Hematopoietic multipotent progenitor cell treated with erythropoietin and hydrocortisone succinate and interleukin-3 and kit ligand, for 8 days (in vitro differentiated cells): ENCODE measurements at regions not wholly inside any gene's neighbourhood (a gene's known extent, or its start where the extent isn't known, plus 50 kb on each side); places are given as distances from the start of the nearest gene placed in this dataset.
"Not testable (repeated sequence)": the region's sequence is repeated elsewhere in the genome, so short reads cannot be mapped to it uniquely, and the experiment has no call there.

Source experiments
- DNase-seq: peaks from one replicate; pipeline ENCODE4 v3.0.0-alpha.2; 2015

DNA sequence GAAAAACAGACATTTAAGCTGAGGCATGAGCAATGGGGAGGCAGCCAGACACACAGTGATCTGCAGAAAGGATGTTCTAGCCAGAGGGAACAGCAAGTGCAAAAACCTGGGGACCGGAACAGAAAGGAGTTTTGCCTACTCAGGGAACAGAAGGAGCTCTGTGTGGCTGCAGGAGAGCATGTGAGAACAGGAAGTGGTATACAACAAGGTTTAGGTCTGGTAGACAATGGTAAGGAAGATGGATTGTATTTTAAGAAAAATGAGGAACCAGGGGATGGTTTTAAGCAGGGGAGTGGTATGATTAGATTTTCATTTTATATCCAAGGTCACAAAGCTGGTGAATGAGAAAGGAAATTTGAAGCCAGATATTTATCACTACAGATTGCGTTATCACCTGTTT, 157.5 kb downstream of the UNC5CL start:
- DNase-seq, result no peak

GRCh38 chr6:40880906-40881305, 158.1 kb downstream of the UNC5CL start:
- no peak for DNase-seq

- no peak for DNase-seq
Measured at GRCh38 chr6:40879169-40879568, 159.9 kb downstream of the UNC5CL start.

GRCh38 chr6:40877362-40877761, 161.7 kb downstream of the UNC5CL start:
- DNase-seq, result no peak

- DNase-seq, result no peak
Measured at GRCh38 chr6:40876336-40876735, 162.7 kb downstream of the UNC5CL start.

- DNase-seq, result peak; percentile 9
Measured at GRCh38 chr6:40874495-40874894, 164.5 kb downstream of the UNC5CL start.

DNA sequence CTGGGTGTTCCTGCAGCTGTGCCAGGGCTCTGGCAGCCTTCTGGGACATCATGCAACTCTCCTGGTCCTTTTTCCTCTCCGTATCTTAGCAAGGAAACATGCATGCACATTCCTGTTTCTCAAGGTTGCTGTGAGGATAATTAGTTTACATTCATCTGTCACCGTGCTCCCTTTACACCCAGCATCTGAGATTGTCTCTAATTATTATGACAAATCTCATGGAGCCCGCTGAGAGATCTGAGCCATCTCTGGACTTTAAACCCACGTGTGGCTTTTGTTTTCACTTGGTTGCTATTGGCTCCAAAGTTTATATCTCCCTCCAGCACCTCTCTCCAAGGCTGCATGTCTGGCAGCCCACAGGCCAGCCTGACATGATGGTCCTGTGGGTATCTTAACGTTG, 167.6 kb downstream of the UNC5CL start:
- DNase-seq, result no peak

DNA sequence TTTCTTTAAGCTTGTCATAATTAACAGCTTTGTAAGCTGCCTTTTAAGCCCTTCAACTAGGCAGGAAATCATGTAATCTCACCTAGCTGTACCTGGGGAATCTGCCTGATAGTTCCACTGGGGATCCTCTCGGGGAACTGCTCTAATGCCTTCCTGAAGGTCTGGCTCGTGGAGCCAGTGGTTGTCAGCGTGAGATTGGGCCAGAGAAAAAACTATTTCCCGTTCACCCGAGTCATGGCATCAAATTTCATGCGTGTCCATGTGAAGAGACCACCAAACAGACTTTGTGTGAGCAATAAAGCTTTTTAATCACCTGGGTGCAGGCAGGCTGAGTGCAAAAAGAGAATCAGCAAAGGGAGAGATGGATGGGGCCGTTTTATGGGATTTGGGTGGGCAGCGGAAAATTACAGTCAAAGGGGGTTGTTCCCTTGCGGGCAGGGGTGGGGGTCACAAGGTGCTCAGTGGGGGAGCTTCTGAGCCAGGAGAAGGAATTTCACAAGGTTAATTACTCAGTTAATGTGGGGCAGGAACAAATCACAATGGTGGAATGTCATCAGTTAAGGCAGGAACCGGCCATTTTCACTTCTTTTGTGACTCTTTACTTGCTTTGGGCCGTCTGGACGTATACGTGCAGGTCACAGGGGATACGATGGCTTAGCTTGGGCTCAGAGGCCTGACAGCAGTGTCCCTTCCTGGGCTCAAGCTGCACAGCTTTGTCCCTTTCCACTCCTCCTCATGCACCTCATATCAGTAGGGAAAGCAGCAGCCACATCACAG, 170.7 kb downstream of the UNC5CL start:
- not testable (repeated sequence) for DNase-seq

- not testable (repeated sequence) for DNase-seq
Measured at GRCh38 chr6:40867527-40867926, 171.5 kb downstream of the UNC5CL start.

GRCh38 chr6:40865259-40865658, 173.8 kb downstream of the UNC5CL start:
- not testable (repeated sequence) for DNase-seq

DNA sequence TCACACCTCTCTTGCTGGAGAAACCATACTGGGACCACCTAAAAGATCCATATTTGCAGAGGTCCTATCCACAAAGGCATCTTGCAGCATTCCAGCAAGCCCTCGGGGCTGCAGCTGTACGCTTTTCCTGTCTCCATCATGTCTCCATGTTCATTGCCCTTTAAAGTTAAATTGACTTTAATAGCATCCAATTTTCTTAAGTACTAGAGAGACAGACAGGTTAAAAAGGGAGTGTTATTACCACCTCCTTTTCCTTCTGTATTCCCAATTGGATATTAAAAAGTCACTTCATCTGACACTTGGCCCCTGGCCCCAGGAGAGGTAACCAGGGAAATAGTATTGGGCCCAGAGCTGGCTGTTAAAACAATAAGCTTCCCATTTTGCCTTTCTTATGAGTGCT, 178.6 kb downstream of the UNC5CL start:
- no peak for DNase-seq

- DNase-seq, result no peak
Measured at GRCh38 chr6:40856271-40856670, 182.8 kb downstream of the UNC5CL start.

DNA sequence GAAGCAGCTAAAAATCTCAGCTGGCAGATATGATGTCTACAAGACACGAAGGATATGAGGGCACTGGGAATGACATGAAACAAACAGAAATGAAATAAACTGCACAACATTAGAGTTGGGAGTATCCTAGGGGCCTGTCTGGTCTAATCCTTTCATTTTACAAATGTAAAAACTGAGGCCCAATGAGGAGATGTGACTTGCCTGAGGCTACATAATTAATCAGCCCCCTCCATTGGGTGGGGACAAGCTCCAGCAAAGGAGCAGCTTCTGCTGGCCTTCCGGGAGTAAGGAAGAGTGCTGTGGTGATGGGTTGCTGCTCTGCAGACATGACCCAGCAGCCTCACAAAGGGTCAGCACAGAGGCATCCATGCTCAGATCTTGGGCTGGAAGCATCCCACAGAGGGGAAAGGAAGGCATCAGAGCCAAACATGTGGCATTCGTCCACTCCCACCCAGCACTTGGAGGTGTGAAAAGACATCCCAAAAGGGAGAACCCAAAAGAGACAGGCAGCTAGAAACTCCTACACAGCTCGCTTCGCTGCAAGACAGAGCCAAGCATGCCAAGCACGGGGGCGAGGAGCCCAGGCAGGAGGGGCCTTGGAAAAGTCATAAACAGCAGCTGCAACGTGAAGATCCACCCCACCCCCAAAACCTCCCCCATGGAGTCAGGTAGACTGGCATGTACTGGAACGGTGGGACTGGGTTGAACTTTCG, 183.7 kb downstream of the UNC5CL start:
- DNase-seq, result no peak

GRCh38 chr6:40854592-40854991, 184.4 kb downstream of the UNC5CL start:
- no peak for DNase-seq

- DNase-seq, result peak; percentile 13
Measured at GRCh38 chr6:40852779-40853373, 186.1 kb downstream of the UNC5CL start.

DNA sequence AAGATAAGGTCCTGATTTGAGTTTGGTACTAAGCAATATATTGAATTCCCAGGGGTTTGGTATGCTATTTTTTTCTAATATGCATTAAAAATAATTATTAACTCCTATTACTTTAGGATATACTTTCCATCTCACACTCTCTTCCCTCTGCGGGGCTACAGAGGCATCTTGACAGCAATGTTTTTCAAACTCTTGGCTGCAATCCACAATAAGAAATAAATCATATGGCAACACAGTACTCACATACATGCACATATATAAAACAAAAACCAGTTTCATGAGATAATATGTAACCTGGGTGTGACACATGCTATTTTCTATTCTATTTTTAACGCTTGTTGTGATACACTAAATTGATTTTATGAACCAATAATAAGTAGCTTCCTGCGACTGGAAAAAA, 189.5 kb downstream of the UNC5CL start:
- DNase-seq, result no peak

GRCh38 chr6:40848868-40849514, 190.0 kb downstream of the UNC5CL start:
- DNase-seq, result no peak

- DNase-seq, result no peak
Measured at GRCh38 chr6:40848038-40848437, 191.0 kb downstream of the UNC5CL start.

GRCh38 chr6:40845553-40845952, 193.5 kb downstream of the UNC5CL start:
- peak; percentile 39 for DNase-seq

DNA sequence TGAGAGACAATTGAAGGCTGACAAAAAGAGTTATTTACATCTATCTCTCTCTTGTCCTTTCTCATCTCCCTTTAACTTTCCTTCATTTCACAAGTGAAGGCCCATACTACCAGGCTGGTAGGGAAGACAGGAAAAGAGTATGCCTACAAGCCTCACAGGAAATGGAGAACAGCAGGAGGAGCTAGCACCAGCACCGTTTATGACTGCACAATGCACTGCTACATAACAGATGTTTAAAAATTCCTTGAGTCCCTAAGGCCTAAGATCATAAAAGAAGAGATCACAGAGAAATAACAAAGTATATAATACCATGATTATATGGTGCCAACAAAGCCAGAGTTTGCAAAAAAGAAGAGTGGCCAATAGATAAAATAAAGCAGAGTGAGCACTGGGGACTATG, 194.8 kb downstream of the UNC5CL start:
- DNase-seq, result no peak

GRCh38 chr6:40841721-40842120, 197.3 kb downstream of the UNC5CL start:
- no peak for DNase-seq

- no peak for DNase-seq
Measured at GRCh38 chr6:40832691-40833090, 206.3 kb downstream of the UNC5CL start.

- no peak for DNase-seq
Measured at GRCh38 chr6:40831381-40831780, 207.6 kb downstream of the UNC5CL start.

DNA sequence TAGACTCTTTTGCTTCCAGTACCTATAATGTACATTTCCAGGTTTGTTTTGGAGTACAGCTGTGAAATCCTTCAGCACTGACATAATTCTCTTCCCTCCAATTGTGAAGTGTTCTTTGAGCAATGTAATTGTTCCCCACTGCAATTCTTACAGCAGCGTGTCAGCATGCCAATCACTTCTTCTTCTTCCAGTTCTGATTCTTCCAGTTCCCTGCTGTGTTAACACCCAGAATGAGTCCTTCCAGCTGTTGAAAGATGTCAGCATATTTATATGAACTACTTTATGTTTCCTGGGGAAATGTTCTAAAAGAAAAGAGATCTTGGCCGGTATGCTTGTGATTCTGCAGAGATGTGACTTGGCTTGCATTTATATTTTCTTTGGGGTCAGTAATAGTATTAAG, 213.9 kb downstream of the UNC5CL start:
- no peak for DNase-seq
